SK-N-MC (cell line): ENCODE measurements at regions not wholly inside any gene's neighbourhood (a gene's known extent, or its start where the extent isn't known, plus 50 kb on each side); places are given as distances from the start of the nearest gene placed in this dataset.

Source experiments
- DNase-seq: peaks from one replicate; pipeline ENCODE4 v3.0.0-alpha.2; 2011; ENCODE audit warnings: low read depth, low spot score
- H3K27ac ChIP-seq: fragments of 200-600 bp; sonication (generic); 2 replicates; pipeline ENCODE4 v1.5.1; 2016; ENCODE audit warnings: mixed run types
- H3K36me3 ChIP-seq: fragments of 200-600 bp; sonication (generic); 2 replicates; pipeline ENCODE4 v1.6.1; 2017; ENCODE audit warnings: antibody characterized with exemption, low read length, mixed read lengths; ENCODE audit not compliant: insufficient read depth
- H3K4me3 ChIP-seq: fragments of 200-600 bp; sonication (generic); 2 replicates; pipeline ENCODE4 v1.5.1; 2016
- H3K9ac ChIP-seq: fragments of 200-600 bp; sonication (generic); 2 replicates; pipeline ENCODE4 v1.8.0; 2017; ENCODE audit warnings: mixed run types, mixed read lengths; ENCODE audit not compliant: insufficient read length
- H3K9me3 ChIP-seq: fragments of 200-600 bp; sonication (generic); 2 replicates; pipeline ENCODE4 v1.6.1; 2017; ENCODE audit warnings: low read depth, mild to moderate bottlenecking, antibody characterized with exemption, low read length, moderate library complexity, mixed read lengths
- EZH2 ChIP-seq: fragments of 200-600 bp; sonication (generic); IDR thresholded peaks from one replicate; pipeline ENCODE4 v1.6.1; 2017; ENCODE audit warnings: antibody characterized with exemption
- FOXP2 ChIP-seq: optimal IDR thresholded peaks from 2 replicates; pipeline ENCODE3; 2011; ENCODE audit warnings: mild to moderate bottlenecking, moderate library complexity; ENCODE audit not compliant: insufficient read depth; ENCODE audit errors: extremely low read length, control extremely low read depth
- POLR2AphosphoS5 ChIP-seq: IDR thresholded peaks from 2 replicates; pipeline ENCODE4 v1.6.1; 2012; ENCODE audit warnings: mild to moderate bottlenecking, low read depth, low read length, borderline replicate concordance

DNA sequence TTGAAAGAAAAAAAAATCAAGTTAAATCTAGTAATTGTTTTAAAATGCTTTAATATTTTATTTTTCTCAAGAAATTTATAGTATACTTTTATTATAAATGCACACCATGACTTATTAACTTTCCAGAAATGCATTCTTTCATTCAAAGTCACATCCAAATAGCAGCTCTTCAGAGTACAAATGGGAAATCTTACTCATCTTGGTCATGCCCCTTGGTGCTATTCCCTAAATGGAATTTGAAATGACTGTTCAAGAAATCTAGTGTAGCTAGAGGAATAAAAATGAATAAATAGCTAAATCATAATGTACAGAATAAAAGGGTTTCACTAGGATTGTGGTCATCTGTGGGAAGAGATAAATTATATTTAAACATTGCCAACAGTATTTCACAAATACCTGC lies 1139.7 kb downstream of the PCDH18 start:
- Histone ChIP-seq H3K9me3 (no peaks in the 10 kb centered on the region), H3K4me3 (no peak overlapping the region), H3K9ac (no peak overlapping the region), H3K27ac (no peak overlapping the region), H3K36me3 (no peaks in the 10 kb centered on the region)
- no peak for TF ChIP-seq FOXP2
- no peak for TF ChIP-seq EZH2
- no peak for TF ChIP-seq POLR2AphosphoS5
- no peak for DNase-seq

DNA sequence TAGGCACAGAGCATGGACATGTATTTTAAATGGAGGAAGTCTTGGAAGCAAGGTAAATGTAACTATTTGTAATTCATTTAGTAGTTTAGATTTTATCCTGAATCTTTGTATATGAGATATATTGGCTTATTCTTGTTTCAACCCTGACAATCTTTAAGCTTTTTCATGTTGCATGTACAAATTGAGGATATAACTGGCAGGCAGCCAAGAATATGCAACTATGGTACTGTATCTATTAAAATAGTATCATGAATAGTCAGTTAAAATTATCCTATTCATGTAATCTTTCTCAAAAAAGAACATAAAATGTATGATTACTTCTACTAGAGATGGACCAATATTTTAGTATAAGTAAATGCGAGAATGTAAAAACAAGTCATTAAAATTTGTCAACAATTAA lies 1141.5 kb downstream of the PCDH18 start:
- H3K4me3 ChIP-seq: no peak overlapping the region
- no peaks in the 10 kb centered on the region for H3K9me3 ChIP-seq
- DNase-seq: no peak
- no peak for TF ChIP-seq EZH2
- no peak for TF ChIP-seq POLR2AphosphoS5
- no peak for TF ChIP-seq FOXP2
- H3K36me3 ChIP-seq: no peaks in the 10 kb centered on the region
- no peak overlapping the region for H3K27ac ChIP-seq
- no peak overlapping the region for H3K9ac ChIP-seq

DNA sequence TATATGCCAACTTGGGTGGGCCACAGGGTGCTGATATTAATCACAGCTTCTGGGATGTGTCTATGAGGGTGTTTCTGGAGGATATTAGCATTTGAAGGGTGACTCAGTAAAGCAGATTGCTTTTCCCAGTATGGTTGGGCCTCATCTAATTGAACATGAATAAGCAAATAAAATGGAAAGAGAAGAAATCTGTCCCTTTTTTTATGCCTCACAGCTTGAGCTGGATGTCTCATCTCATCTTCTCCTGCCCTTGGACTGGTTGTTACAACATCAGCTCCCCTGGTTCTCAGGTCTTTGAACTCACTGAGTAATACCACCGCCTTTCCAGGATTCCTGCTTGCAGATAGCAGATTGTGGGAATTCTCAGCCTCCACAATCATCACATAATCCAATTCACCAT lies 1149.2 kb downstream of the PCDH18 start:
- TF ChIP-seq EZH2 (no peak), POLR2AphosphoS5 (no peak), FOXP2 (no peak)
- 0 out of 2 replicates have a peak overlapping the region, but pooled peaks have one; percentile 6 for H3K27ac ChIP-seq

DNA sequence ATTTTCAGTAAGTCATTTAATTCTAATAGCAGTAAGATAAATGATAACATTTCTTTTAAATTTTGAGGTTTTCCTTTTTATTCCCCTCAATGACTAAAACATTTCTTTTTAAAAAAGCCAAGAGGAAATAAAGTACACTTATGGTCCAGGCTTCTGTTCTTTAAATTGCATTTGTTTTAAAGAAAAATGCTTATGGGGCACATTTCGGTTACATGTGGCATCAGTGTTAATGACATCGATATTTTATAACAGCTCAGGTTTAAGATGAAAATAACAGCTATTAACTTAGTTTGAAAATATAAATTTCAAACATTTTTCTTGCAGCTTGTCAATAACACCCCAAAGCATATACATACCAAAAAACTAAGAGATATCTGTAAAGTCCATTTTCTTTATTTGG lies 1161.1 kb downstream of the PCDH18 start:
- Histone ChIP-seq H3K9me3 (no peaks in the 10 kb centered on the region), H3K27ac (no peak overlapping the region), H3K4me3 (no peak overlapping the region), H3K36me3 (no peaks in the 10 kb centered on the region), H3K9ac (no peak overlapping the region)
- TF ChIP-seq POLR2AphosphoS5 (no peak), FOXP2 (no peak), EZH2 (no peak)
- no peak for DNase-seq

More for the DNA sequence above, 1149.2 kb downstream of the PCDH18 start:
- no peak overlapping the region for H3K9ac ChIP-seq
- DNase-seq: no peak
- no peaks in the 10 kb centered on the region for H3K36me3 ChIP-seq
- H3K4me3 ChIP-seq: no peak overlapping the region
- no peaks in the 10 kb centered on the region for H3K9me3 ChIP-seq

DNA sequence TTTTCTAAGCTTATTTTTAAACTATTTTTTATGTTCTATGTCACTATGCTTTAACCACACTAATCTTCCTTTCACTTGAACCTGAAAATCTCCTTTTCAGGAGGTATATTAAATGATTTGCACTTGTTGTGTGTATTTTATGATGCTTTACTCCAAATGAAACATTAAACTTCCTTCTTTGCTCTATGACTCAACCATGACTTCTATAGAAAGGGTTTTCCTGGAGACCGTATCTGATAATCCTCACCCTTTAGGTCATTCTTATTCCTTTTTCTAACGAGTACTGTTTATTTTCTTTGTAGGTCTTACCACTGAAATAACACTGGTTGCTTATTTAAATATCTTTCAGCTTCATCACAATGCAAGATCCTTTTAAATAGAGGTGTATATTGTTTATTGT lies 1163.2 kb downstream of the PCDH18 start:
- no peak for DNase-seq
- no peaks in the 10 kb centered on the region for H3K9me3 ChIP-seq

DNA sequence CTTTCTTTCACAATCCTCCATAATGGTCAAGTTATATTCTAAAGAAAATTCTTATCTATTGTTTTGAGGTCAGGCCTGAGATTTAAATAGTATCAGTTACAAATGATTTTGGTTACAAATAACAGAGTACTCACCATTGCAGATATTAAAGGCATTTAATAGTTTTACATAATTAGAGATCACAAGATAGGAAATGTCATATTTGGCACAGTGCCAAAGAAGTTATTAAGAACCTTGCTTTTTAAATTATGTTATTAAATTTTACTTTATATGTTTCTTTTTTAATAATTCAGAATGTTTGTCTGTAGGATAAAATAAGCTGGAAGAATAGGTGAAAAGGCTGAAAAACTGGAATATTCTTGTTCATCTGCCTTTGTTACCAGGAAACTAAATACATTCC lies 1174.7 kb downstream of the PCDH18 start:
- Histone ChIP-seq H3K36me3 (no peaks in the 10 kb centered on the region), H3K4me3 (no peak overlapping the region)

More for the DNA sequence above, 1163.2 kb downstream of the PCDH18 start:
- no peaks in the 10 kb centered on the region for H3K36me3 ChIP-seq
- TF ChIP-seq POLR2AphosphoS5: no peak
- TF ChIP-seq FOXP2: no peak
- no peak for TF ChIP-seq EZH2
- no peak overlapping the region for H3K27ac ChIP-seq
- no peak overlapping the region for H3K4me3 ChIP-seq
- H3K9ac ChIP-seq: no peak overlapping the region

DNA sequence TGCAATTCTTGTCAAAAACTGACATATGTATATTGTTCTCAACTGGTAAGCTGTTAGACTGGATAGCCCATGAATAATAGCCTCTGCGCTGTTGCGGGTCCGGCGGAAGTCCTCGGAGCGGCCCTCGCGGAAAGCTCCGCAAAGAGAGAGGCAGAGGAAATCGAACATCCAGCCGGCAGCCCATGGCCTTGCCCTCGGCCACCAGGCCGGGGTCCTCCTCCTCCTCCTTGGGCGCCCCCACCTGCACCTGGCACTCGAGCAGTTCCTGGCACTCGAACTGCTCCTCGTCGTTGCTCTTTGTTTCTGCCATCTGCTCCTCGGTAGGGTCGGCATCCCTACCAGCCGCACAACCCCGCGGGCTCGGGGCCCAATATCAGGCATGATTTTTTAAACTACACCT lies 1176.3 kb downstream of the PCDH18 start:
- no peaks in the 10 kb centered on the region for H3K9me3 ChIP-seq
- no peak overlapping the region for H3K4me3 ChIP-seq
- no peak for TF ChIP-seq EZH2
- no peak for TF ChIP-seq FOXP2
- TF ChIP-seq POLR2AphosphoS5: no peak
- no peak overlapping the region for H3K27ac ChIP-seq
- H3K36me3 ChIP-seq: no peaks in the 10 kb centered on the region
- H3K9ac ChIP-seq: no peak overlapping the region
- DNase-seq: no peak

More for the DNA sequence above, 1174.7 kb downstream of the PCDH18 start:
- Histone ChIP-seq H3K9me3 (no peaks in the 10 kb centered on the region), H3K9ac (no peak overlapping the region), H3K27ac (no peak overlapping the region)
- DNase-seq: no peak
- no peak for TF ChIP-seq POLR2AphosphoS5
- no peak for TF ChIP-seq EZH2
- no peak for TF ChIP-seq FOXP2

DNA sequence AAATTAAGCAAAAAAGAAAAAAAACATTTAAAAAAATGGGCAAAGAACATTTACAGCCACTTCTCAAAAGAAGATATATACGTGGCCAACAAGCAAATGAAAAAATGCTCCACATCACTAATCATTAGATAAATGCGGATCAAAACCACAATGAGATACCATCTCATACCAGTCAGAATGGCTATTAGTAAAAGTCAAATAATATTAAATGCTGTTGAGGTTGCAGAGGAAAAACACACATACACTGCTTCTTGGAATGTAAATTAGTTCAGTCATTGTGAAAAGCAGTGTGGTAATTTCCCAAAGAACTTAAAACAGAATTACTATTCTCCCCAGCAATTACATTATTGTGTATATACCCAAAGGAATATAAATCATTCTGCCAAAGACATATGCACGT lies 1189.0 kb downstream of the PCDH18 start:
- no peak overlapping the region for H3K9ac ChIP-seq
- no peak overlapping the region for H3K4me3 ChIP-seq
- no peak overlapping the region for H3K27ac ChIP-seq
- TF ChIP-seq POLR2AphosphoS5 (no peak), FOXP2 (no peak), EZH2 (no peak)
- H3K9me3 ChIP-seq: no peaks in the 10 kb centered on the region
- no peak for DNase-seq
- H3K36me3 ChIP-seq: no peaks in the 10 kb centered on the region

DNA sequence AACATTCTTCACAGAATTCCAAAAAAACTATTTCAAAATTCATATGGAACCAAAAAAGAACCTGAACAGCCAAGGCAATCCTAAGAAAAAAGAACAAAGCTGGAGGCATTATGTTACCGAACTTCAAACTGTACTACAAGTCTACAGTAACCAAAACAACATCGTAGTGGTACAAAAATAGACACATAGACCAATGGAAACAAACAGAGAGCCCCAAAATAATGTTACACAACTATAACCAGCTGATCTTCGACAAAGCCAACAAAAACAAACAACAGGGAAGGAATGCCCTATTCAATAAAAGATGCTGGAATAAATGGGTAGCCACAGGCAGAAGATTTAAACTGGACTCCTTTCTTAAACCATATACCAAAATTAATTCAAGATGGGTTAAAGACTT lies 1189.6 kb downstream of the PCDH18 start:
- H3K4me3 ChIP-seq: no peak overlapping the region
- no peak for DNase-seq
- no peaks in the 10 kb centered on the region for H3K36me3 ChIP-seq
- no peaks in the 10 kb centered on the region for H3K9me3 ChIP-seq
- H3K27ac ChIP-seq: no peak overlapping the region
- no peak overlapping the region for H3K9ac ChIP-seq
- TF ChIP-seq POLR2AphosphoS5: no peak
- TF ChIP-seq EZH2: no peak
- no peak for TF ChIP-seq FOXP2

DNA sequence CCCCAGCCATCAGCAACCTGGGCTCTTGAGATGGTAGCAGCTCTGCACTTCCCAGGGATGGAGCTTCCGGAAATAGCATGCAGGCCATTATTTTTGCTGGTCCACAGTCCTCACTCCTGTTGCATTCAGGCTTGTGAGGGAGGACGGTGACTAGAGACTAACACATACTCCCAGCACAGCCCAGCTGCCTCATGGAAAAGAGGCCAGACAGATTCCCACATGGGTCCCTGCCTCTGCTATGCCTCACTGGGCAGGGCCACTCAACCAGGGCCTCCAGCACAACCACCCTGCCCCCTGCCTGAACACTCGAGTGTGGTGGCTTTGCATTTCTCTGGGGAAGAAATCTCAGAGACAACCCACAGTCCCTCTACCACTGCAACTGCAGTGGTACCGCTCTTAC lies 1195.1 kb downstream of the PCDH18 start:
- Histone ChIP-seq H3K4me3 (no peak overlapping the region), H3K9ac (no peak overlapping the region), H3K27ac (no peak overlapping the region), H3K9me3 (no peaks in the 10 kb centered on the region), H3K36me3 (no peaks in the 10 kb centered on the region)
- DNase-seq: no peak
- no peak for TF ChIP-seq POLR2AphosphoS5
- TF ChIP-seq FOXP2: no peak
